IMR-90 (cell line): ENCODE measurements at regions not wholly inside any gene's neighbourhood (a gene's known extent, or its start where the extent isn't known, plus 50 kb on each side); places are given as distances from the start of the nearest gene placed in this dataset.

Experiments
- ATAC-seq: fragments of 200-7000 bp; cut with Tn5 transposase; 2 replicates; pipeline ENCODE4 v1.9.1; 2020; ENCODE audit warnings: low read depth, mild to moderate bottlenecking, moderate library complexity
- BruUV-seq: library from RNA; stranded (reverse); fragments of 400-500 nt; replicated peaks from 2 replicates; lab custom pipeline; 2021; lab: Mats Ljungman, UMichigan
- CTCF ChIA-PET: fragments of 300-600 bp; formaldehyde crosslinking; extraction: SDS; loops from one replicate; lab custom pipeline; 2021; ENCODE audit warnings: antibody characterized with exemption; lab: Yijun Ruan, JAX
- POLR2A ChIA-PET: fragments of 300-600 bp; sonication (Branson Sonifier 250); formaldehyde crosslinking; loops from one replicate; lab custom pipeline; 2022; ENCODE audit warnings: antibody characterized with exemption; ENCODE audit not compliant: unreplicated experiment; lab: Charles Lee
- DNase-seq: peaks from one replicate; pipeline ENCODE4 v3.0.0; 2013
- H2AFZ ChIP-seq: replicated peaks from 2 replicates; pipeline ENCODE3; 2013; ENCODE audit warnings: low read length, mild to moderate bottlenecking; ENCODE audit not compliant: poor library complexity
- H2AK5ac ChIP-seq: 2 replicates; pipeline ENCODE4 v1.6.1; 2013; ENCODE audit warnings: low read depth, low read length, inconsistent platforms
- H2AK9ac ChIP-seq: replicated peaks from 2 replicates; pipeline ENCODE3; 2013; ENCODE audit warnings: mild to moderate bottlenecking, low read depth, low read length, moderate library complexity; ENCODE audit not compliant: poor library complexity
- H2BK120ac ChIP-seq: 2 replicates; pipeline ENCODE4 v1.6.1; 2013; ENCODE audit warnings: low read depth, low read length, inconsistent platforms
- H2BK15ac ChIP-seq: 3 replicates; pipeline ENCODE4 v1.6.1; 2013; ENCODE audit warnings: low read depth, low read length, inconsistent platforms
- H2BK20ac ChIP-seq: 2 replicates; pipeline ENCODE4 v1.6.1; 2013; ENCODE audit warnings: low read depth, mild to moderate bottlenecking, inconsistent platforms, low read length, moderate library complexity
- H2BK5ac ChIP-seq: 2 replicates; pipeline ENCODE4 v1.6.1; 2013; ENCODE audit warnings: mild to moderate bottlenecking, low read depth, low read length, inconsistent platforms; ENCODE audit not compliant: poor library complexity, severe bottlenecking
- H3K14ac ChIP-seq: replicated peaks from 2 replicates; pipeline ENCODE4 v1.6.1; 2013; ENCODE audit warnings: low read depth, low read length, inconsistent platforms
- H3K18ac ChIP-seq: 2 replicates; pipeline ENCODE4 v1.6.1; 2013; ENCODE audit warnings: low read depth, low read length, control low read depth
- H3K23ac ChIP-seq: 2 replicates; pipeline ENCODE4 v1.6.1; 2013; ENCODE audit warnings: low read depth, low read length, inconsistent platforms
- H3K27ac ChIP-seq: 2 replicates; pipeline ENCODE4 v1.5.1; 2013; ENCODE audit warnings: mild to moderate bottlenecking, control low read depth, low read length; ENCODE audit not compliant: insufficient read depth
- H3K27me3 ChIP-seq: 2 replicates; pipeline ENCODE4 v1.6.1; 2013; ENCODE audit warnings: low read length; ENCODE audit not compliant: control insufficient read depth, insufficient read depth
- H3K36me3 ChIP-seq: 2 replicates; pipeline ENCODE4 v1.6.1; 2013; ENCODE audit warnings: low read length, mixed read lengths; ENCODE audit not compliant: control insufficient read depth, insufficient read depth
- H3K4ac ChIP-seq: 2 replicates; pipeline ENCODE4 v1.6.1; 2013; ENCODE audit warnings: low read depth, low read length, inconsistent platforms
- H3K4me1 ChIP-seq: 2 replicates; pipeline ENCODE4 v1.6.1; 2013; ENCODE audit warnings: low read length, mixed read lengths; ENCODE audit not compliant: control insufficient read depth, insufficient read depth
- H3K4me2 ChIP-seq: 2 replicates; pipeline ENCODE4 v1.6.1; 2013; ENCODE audit warnings: low read depth, mild to moderate bottlenecking, control low read depth, low read length, moderate library complexity
- H3K4me3 ChIP-seq: 2 replicates; pipeline ENCODE4 v1.5.1; 2013; ENCODE audit warnings: low read depth, mild to moderate bottlenecking, control low read depth, low read length, moderate library complexity; ENCODE audit not compliant: insufficient read depth
- H3K56ac ChIP-seq: 2 replicates; pipeline ENCODE4 v1.6.1; 2013; ENCODE audit warnings: low read length, inconsistent platforms; ENCODE audit not compliant: insufficient read depth; ENCODE audit errors: extremely low read depth
- H3K79me1 ChIP-seq, 2 experiments: 2 replicates each; pipeline ENCODE4 v1.6.1; 2013; ENCODE audit warnings: low read length in 2 of 2, inconsistent platforms in 1 of 2, low read depth in 1 of 2
- H3K9ac ChIP-seq: 2 replicates; pipeline ENCODE4 v1.6.1; 2013; ENCODE audit warnings: low read depth, low read length, control low read depth
- H3K9me1 ChIP-seq: 2 replicates; pipeline ENCODE4 v1.6.1; 2013; ENCODE audit warnings: low read length, inconsistent platforms; ENCODE audit not compliant: insufficient read depth
- H3K9me3 ChIP-seq: 2 replicates; pipeline ENCODE4 v1.6.1; 2013; ENCODE audit warnings: low read length; ENCODE audit not compliant: control insufficient read depth, insufficient read depth
- H4K20me1 ChIP-seq: 2 replicates; pipeline ENCODE4 v1.6.1; 2013; ENCODE audit warnings: low read length, inconsistent platforms; ENCODE audit not compliant: insufficient read depth
- H4K5ac ChIP-seq: 2 replicates; pipeline ENCODE4 v1.6.1; 2013; ENCODE audit warnings: mild to moderate bottlenecking, low read depth, low read length, control low read depth
- H4K8ac ChIP-seq, 2 experiments: 2 replicates each; pipeline ENCODE4 v1.6.1; 2013; ENCODE audit warnings: low read depth in 2 of 2, low read length in 2 of 2, control low read depth in 1 of 2, inconsistent platforms in 1 of 2
- H4K91ac ChIP-seq: 2 replicates; pipeline ENCODE4 v1.6.1; 2013; ENCODE audit warnings: low read depth, low read length, inconsistent platforms; ENCODE audit not compliant: insufficient read depth
- BHLHE40 ChIP-seq: fragments of 150-350 bp; IDR thresholded peaks from 2 replicates; pipeline ENCODE4 v1.6.1; 2016; ENCODE audit warnings: mild to moderate bottlenecking, low read depth, low read length
- CEBPB ChIP-seq: IDR thresholded peaks from 2 replicates; pipeline ENCODE4 v1.6.1; 2012; ENCODE audit warnings: low read depth, low read length, improper control_type of control experiment
- CTCF ChIP-seq: conservative IDR thresholded peaks from 2 replicates; pipeline ENCODE4 v1.5.1; 2012; ENCODE audit warnings: mild to moderate bottlenecking, low read depth, low read length, improper control_type of control experiment
- ELK1 ChIP-seq: fragments of 150-350 bp; IDR thresholded peaks from 2 replicates; pipeline ENCODE4 v1.6.1; 2016; ENCODE audit warnings: low read depth, mild to moderate bottlenecking, low read length, moderate library complexity, borderline replicate concordance
- FOS ChIP-seq: fragments of 150-350 bp; IDR thresholded peaks from 2 replicates; pipeline ENCODE4 v1.6.1; 2016; ENCODE audit warnings: low read depth, low read length
- MAFK ChIP-seq: IDR thresholded peaks from 2 replicates; pipeline ENCODE4 v1.6.1; 2012; ENCODE audit warnings: low read depth, low read length, improper control_type of control experiment
- MAZ ChIP-seq: IDR thresholded peaks from 2 replicates; pipeline ENCODE4 v1.6.1; 2012; ENCODE audit warnings: low read depth, mild to moderate bottlenecking, low read length, improper control_type of control experiment, moderate library complexity, borderline replicate concordance
- MXI1 ChIP-seq: IDR thresholded peaks from 2 replicates; pipeline ENCODE4 v1.6.1; 2012; ENCODE audit warnings: low read depth, mild to moderate bottlenecking, low read length, moderate library complexity, borderline replicate concordance
- NFE2L2 ChIP-seq: fragments of 150-350 bp; IDR thresholded peaks from 2 replicates; pipeline ENCODE4 v1.6.1; 2016; ENCODE audit warnings: low read depth, mild to moderate bottlenecking, low read length
- RAD21 ChIP-seq: IDR thresholded peaks from 2 replicates; pipeline ENCODE4 v1.6.1; 2012; ENCODE audit warnings: low read length, improper control_type of control experiment
- RCOR1 ChIP-seq: IDR thresholded peaks from 2 replicates; pipeline ENCODE4 v1.6.1; 2012; ENCODE audit warnings: mild to moderate bottlenecking, low read length, improper control_type of control experiment; ENCODE audit not compliant: insufficient replicate concordance
- RFX5 ChIP-seq: IDR thresholded peaks from 2 replicates; pipeline ENCODE4 v1.8.0; 2012; ENCODE audit warnings: low read depth, mild to moderate bottlenecking, low read length, moderate library complexity
- SMC3 ChIP-seq: fragments of 150-350 bp; IDR thresholded peaks from 2 replicates; pipeline ENCODE4 v1.6.1; 2016; ENCODE audit warnings: low read depth, mild to moderate bottlenecking, antibody characterized with exemption, low read length, moderate library complexity
- USF2 ChIP-seq: fragments of 150-350 bp; IDR thresholded peaks from 2 replicates; pipeline ENCODE4 v1.6.1; 2017; ENCODE audit warnings: mild to moderate bottlenecking, antibody characterized with exemption, low read length, low read depth
- WGBS, 2 experiments: methylation state at CpG; one replicate each; pipeline versions ENCODE4 v1.1.5 to v1.1.7; 2013; ENCODE audit warnings: missing lambda C conversion rate in 2 of 2; ENCODE audit not compliant: insufficient read length in 1 of 2; ENCODE audit errors: extremely low coverage in 2 of 2; 5-methylcytosine and 5-hydroxymethylcytosine counted together
- dilution Hi-C: fragments of 300-500 bp; cut with HindIII; formaldehyde crosslinking; loops from one replicate; pipeline ENCODE4 v1.14.3; 2018; ENCODE audit warnings: low sequenced_read_pairs; ENCODE audit not compliant: unreplicated experiment
- in situ Hi-C: fragments of 300-500 bp; cut with MboI; formaldehyde crosslinking; loops from 3 replicates; pipeline ENCODE4 v1.14.3; 2019; ENCODE audit warnings: low sequenced_read_pairs, inconsistent platforms, mixed read lengths
- intact Hi-C: fragments of 100-400 bp; cut with micrococcal nuclease; formaldehyde crosslinking; loops from 2 replicates; pipeline ENCODE4 v1.10.0; 2022

GRCh38 chr12:42758806-42759205 is 169.3 kb upstream of the PRICKLE1 start:
- no peak for TF ChIP-seq RAD21
- TF ChIP-seq CEBPB, result no peak
- no peak for TF ChIP-seq MXI1
- TF ChIP-seq RFX5, result no peak
- TF ChIP-seq RCOR1, result no peak
- no peak for TF ChIP-seq CTCF
- TF ChIP-seq MAZ, result no peak
- TF ChIP-seq NFE2L2, result no peak
- no peak for TF ChIP-seq MAFK
- TF ChIP-seq SMC3, result no peak
- TF ChIP-seq ELK1, result no peak
- no peak for TF ChIP-seq FOS
- no peak for TF ChIP-seq BHLHE40
- no peak for TF ChIP-seq USF2
- no peak overlapping the region for H4K5ac ChIP-seq
- WGBS, 2 experiments, result 100% methylated on average over 2 of the region's 4 CpGs; no CpG with 5 or more reads in 1 of the 2 experiments
- no TSS peak for BruUV-seq
- no peaks in the 10 kb centered on the region for H3K27me3 ChIP-seq
- ATAC-seq (no peak), DNase-seq (no peak)
- H4K20me1 ChIP-seq, result no peaks in the 10 kb centered on the region
- H3K9ac ChIP-seq, result no peak overlapping the region
- no peak overlapping the region for H4K8ac ChIP-seq
- H4K91ac ChIP-seq, result no peak overlapping the region
- dilution Hi-C loops (no loop called here), intact Hi-C loops (no loop called here), in situ Hi-C loops (no loop called here)
- no peak overlapping the region for H3K23ac ChIP-seq
- H2AFZ ChIP-seq, result no peak overlapping the region
- no peaks in the 10 kb centered on the region for H3K9me3 ChIP-seq
- H3K4me2 ChIP-seq, result no peak overlapping the region
- H2AK5ac ChIP-seq, result peak overlapping the region; percentile 22; the same call in 1 of the 2 replicates
- no peak overlapping the region for H3K4me3 ChIP-seq
- no peak overlapping the region for H2BK20ac ChIP-seq
- H3K9me1 ChIP-seq, result peaks cover 6% of the 10 kb centered on the region; the same call in 1 of the 2 replicates
- no peak overlapping the region for H2AK9ac ChIP-seq
- no peak overlapping the region for H3K14ac ChIP-seq
- H3K27ac ChIP-seq, result no peak overlapping the region
- no peaks in the 10 kb centered on the region for H3K79me1 ChIP-seq
- no peak overlapping the region for H2BK5ac ChIP-seq
- no peaks in the 10 kb centered on the region for H3K36me3 ChIP-seq
- peaks cover 12% of the 10 kb centered on the region for H3K4me1 ChIP-seq
- CTCF ChIA-PET, result no interaction called here
- no peak overlapping the region for H3K56ac ChIP-seq
- POLR2A ChIA-PET, result no interaction called here
- H3K18ac ChIP-seq, result no peak overlapping the region
- H2BK15ac ChIP-seq, result 0 out of 3 replicates have a peak overlapping the region, but pooled peaks have one; percentile 41
- no peak overlapping the region for H2BK120ac ChIP-seq
- no peak overlapping the region for H3K4ac ChIP-seq
